Activated naive CD4-positive, alpha-beta T cell treated with anti-CD3 and anti-CD28 coated beads for 36 hours (primary cell): ENCODE measurements at regions not wholly inside any gene's neighbourhood (a gene's known extent, or its start where the extent isn't known, plus 50 kb on each side); places are given as distances from the start of the nearest gene placed in this dataset.

Experiments
- CTCF ChIA-PET: fragments of 350-600 bp; sonication (Branson Sonifier 250); formaldehyde crosslinking; loops from one replicate; lab custom pipeline; 2021; ENCODE audit warnings: antibody characterized with exemption; lab: Charles Lee
- DNase-seq: peaks from one replicate; pipeline ENCODE4 v3.0.0-alpha.2; 2020
- H3K27ac Mint-ChIP-seq: one replicate; pipeline ENCODE4 v1.8.0; 2021; ENCODE audit warnings: mild to moderate bottlenecking, mixed read lengths
- H3K27me3 Mint-ChIP-seq: one replicate; pipeline ENCODE4 v1.8.0; 2021; ENCODE audit warnings: low read depth, mixed read lengths
- H3K36me3 Mint-ChIP-seq: one replicate; pipeline ENCODE4 v1.8.0; 2021; ENCODE audit warnings: low read depth, mixed read lengths
- H3K4me1 Mint-ChIP-seq: one replicate; pipeline ENCODE4 v1.8.0; 2021; ENCODE audit warnings: low read depth, mixed read lengths
- H3K4me3 Mint-ChIP-seq: one replicate; pipeline ENCODE4 v1.8.0; 2021; ENCODE audit warnings: mild to moderate bottlenecking, moderate library complexity, mixed read lengths
- H3K9me3 Mint-ChIP-seq: one replicate; pipeline ENCODE4 v1.8.0; 2021; ENCODE audit warnings: mixed read lengths
- intact Hi-C: fragments of 100-400 bp; cut with micrococcal nuclease; formaldehyde crosslinking; loops from one replicate; pipeline ENCODE4 v1.15.1; 2023

DNA sequence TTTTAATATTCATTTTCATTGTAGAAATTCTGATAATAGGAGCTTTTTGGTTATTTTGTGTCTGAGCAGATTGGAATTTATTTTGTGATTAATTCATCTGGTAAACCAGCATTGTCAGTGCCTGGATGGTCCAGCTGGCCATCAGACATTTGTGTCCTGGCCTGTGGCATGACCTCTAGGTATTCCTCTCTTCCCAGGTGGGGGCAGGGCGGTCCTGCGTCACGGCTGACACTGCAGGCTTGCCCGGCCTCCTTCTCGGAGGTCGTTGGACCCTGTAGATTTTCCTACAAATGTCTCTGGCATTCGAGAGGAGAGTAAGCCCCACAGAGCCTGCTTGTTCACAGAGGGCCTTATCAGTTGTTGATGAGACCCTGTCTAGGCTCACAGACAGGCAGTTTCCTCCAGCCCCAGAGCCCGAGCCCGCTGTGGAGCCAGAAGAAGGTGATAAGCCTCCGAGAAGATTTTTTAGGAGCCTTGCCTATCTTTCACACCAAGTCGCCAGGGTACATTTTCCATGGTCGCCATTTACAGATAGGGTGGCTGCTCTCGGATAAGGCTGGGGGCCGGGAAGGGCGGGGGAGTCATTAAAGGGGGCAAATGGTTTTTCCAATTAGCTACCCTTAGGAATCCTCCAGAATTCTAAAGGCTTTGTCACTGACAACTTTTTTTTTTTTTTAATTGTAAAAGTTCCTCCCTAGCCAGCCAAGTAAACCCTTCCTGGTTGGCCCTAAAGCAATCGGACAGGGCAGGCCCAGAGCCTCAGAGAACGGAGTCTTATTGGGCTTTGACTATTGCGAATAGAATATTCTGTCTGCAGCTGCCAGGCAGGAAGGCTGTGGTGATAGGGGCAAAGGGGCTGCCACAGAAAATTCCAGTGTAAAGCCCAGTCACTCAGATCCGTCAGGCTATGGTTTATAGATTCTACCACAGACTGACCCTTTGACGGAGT is 78.1 kb upstream of the TBX20 start:
- peaks cover 5% of the 10 kb centered on the region for H3K27me3 Mint-ChIP-seq
- no peak overlapping the region for H3K4me3 Mint-ChIP-seq
- H3K36me3 Mint-ChIP-seq: no peaks in the 10 kb centered on the region
- no peaks in the 10 kb centered on the region for H3K9me3 Mint-ChIP-seq
- intact Hi-C loops: no loop called here
- DNase-seq: no peak
- no peaks in the 10 kb centered on the region for H3K4me1 Mint-ChIP-seq
- H3K27ac Mint-ChIP-seq: no peak overlapping the region
- CTCF ChIA-PET: no interaction called here

DNA sequence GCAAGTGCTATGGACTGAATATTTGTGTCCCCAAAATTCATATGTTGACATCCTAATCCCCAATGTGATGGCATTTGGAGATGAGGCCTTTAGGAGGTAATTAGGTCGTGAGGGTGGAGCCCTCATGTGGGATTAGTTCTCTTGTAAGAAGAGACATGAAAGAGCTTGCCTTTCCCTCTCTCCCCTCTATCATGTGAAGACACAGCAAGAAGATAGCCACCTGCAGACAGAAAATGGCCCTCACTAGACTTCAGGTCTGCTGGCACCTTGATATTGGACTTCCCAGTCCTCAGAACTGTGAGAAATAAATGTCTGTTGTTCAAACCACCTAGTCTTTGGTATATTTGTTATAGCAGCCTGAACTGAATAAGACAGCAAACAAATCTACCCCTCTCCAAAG is 75.1 kb upstream of the TBX20 start:
- intact Hi-C loops: no loop called here
- Mint-ChIP-seq H3K9me3 (no peaks in the 10 kb centered on the region), H3K27me3 (peaks cover 2% of the 10 kb centered on the region), H3K4me3 (no peak overlapping the region), H3K27ac (no peak overlapping the region), H3K4me1 (no peaks in the 10 kb centered on the region), H3K36me3 (no peaks in the 10 kb centered on the region)
- CTCF ChIA-PET: no interaction called here
- DNase-seq: no peak

DNA sequence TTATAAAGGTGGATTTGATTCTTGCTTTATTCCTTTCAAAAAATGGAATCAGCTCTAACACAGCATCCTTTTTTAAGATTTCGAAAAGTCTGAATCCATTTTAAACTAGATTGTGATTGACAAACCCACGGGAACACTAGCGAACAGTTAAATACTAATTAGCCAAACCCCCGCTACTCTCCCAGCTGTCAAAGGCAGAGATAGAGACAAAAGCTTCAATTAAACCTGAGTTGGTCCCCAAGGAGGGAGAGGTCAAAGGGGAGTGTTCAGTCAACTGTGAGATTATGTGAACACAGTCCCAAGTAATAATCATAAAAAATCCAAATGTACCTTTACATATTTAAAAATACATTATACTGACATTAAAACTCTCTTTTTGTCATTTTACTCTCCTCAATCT is 65.7 kb upstream of the TBX20 start:
- no peaks in the 10 kb centered on the region for H3K4me1 Mint-ChIP-seq
- no peak overlapping the region for H3K4me3 Mint-ChIP-seq
- intact Hi-C loops: no loop called here
- no peaks in the 10 kb centered on the region for H3K36me3 Mint-ChIP-seq
- H3K9me3 Mint-ChIP-seq: no peaks in the 10 kb centered on the region
- H3K27me3 Mint-ChIP-seq: no peaks in the 10 kb centered on the region
- CTCF ChIA-PET: no interaction called here
- H3K27ac Mint-ChIP-seq: no peak overlapping the region
- no peak for DNase-seq

DNA sequence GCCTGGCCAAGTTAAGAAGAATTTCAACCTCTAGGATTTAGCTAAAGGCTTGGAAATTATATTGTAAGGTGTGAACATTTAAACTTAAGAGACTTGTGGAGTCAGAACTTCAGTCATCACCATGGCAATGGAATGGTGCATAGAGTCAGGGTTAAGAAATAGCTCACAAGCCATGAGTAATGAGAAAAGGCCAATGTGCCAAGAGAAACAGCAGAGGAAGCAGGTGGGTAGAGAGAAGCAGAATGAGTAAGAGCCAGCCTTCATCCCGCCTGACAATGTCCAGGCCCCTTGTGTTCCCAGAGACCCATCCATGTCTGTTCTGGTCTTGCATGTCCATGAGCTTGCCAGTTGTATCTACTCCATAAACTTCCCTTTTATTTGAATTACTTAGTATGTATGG is 62.6 kb upstream of the TBX20 start:
- H3K27ac Mint-ChIP-seq: no peak overlapping the region
- no peaks in the 10 kb centered on the region for H3K4me1 Mint-ChIP-seq
- no peaks in the 10 kb centered on the region for H3K36me3 Mint-ChIP-seq
- intact Hi-C loops: no loop called here
- CTCF ChIA-PET: no interaction called here
- H3K27me3 Mint-ChIP-seq: no peaks in the 10 kb centered on the region
- H3K4me3 Mint-ChIP-seq: no peak overlapping the region
- DNase-seq: no peak
- H3K9me3 Mint-ChIP-seq: no peaks in the 10 kb centered on the region

DNA sequence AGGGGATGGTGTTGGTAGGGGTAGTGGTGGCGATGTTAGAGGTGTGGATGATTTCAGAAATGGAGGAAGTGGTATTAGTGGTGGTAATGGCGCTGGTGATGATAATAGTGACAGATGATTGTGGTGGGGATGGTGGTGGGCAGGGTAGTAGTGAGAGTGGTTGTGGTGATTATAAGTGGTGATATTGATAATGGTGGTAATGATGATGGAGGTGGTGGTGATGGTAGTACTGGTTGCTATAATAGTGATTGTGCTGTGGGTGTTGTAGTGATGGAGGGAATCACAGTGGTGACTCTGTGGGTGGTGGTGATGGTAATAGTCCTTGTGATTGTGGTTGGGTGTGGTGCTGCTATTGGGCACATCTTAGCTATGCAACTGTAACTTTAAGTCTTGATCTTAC is 61.6 kb upstream of the TBX20 start:
- H3K27me3 Mint-ChIP-seq: no peaks in the 10 kb centered on the region
- CTCF ChIA-PET: no interaction called here

DNA sequence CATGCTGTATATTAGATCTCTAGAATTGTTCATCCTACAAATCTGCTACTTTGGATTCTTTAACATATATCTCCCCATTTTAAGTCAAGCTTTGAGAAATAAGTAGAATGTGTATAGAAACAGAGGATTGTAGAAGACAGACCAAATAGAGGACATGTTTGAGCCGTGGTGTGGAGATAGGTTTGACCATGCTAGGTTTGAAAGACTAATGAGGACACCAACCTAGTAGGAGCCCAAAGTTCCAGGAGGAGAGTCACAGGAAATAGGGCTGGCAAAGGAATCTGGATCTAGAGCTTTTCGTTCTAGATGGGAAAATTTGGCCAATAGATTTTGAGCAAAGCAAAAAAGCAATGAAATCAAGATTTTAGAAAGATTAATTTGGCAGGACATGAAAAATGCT is 60.5 kb upstream of the TBX20 start:
- Mint-ChIP-seq H3K9me3 (no peaks in the 10 kb centered on the region), H3K4me1 (no peaks in the 10 kb centered on the region), H3K27ac (no peak overlapping the region), H3K27me3 (no peaks in the 10 kb centered on the region), H3K4me3 (no peak overlapping the region), H3K36me3 (no peaks in the 10 kb centered on the region)
- CTCF ChIA-PET: interaction anchor here (0.6 kb wide), 1 partner anchor 59 kb away, joined by 3 read pairs; no protein-coding TSS in a partner anchor
- intact Hi-C loops: no loop called here
- no peak for DNase-seq

More for the DNA sequence above, 61.6 kb upstream of the TBX20 start:
- intact Hi-C loops: no loop called here
- no peaks in the 10 kb centered on the region for H3K36me3 Mint-ChIP-seq
- H3K4me1 Mint-ChIP-seq: no peaks in the 10 kb centered on the region
- no peaks in the 10 kb centered on the region for H3K9me3 Mint-ChIP-seq
- H3K27ac Mint-ChIP-seq: no peak overlapping the region
- no peak for DNase-seq
- no peak overlapping the region for H3K4me3 Mint-ChIP-seq

DNA sequence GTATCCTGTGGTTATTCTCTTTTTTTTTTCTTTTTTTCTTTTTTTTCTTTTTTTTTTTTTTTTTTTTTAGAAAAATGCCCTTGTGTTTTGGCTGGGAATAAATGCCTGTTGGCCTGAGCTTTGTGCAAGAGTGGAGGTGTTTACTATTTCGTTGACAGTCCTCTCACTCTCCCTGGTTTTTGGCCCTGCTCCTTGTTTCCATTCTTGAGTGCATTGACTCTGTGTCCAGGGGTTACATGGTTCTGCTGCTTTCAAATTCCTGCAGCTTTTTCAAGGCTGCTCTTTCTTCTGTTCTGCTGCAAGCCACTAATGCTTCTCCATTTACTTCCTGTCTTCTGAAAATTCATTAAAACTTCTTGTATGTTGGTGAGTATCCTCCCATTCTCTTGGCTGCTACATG is 59.7 kb upstream of the TBX20 start:
- no peak for DNase-seq
- no peaks in the 10 kb centered on the region for H3K27me3 Mint-ChIP-seq
- CTCF ChIA-PET: no interaction called here
- H3K27ac Mint-ChIP-seq: no peak overlapping the region
- H3K4me1 Mint-ChIP-seq: no peaks in the 10 kb centered on the region
- intact Hi-C loops: no loop called here
- H3K4me3 Mint-ChIP-seq: no peak overlapping the region
- no peaks in the 10 kb centered on the region for H3K9me3 Mint-ChIP-seq
- H3K36me3 Mint-ChIP-seq: no peaks in the 10 kb centered on the region
